ENCODE measurements at regions not wholly inside any gene's neighbourhood (a gene's known extent, or its start where the extent isn't known, plus 50 kb on each side); places are given as distances from the start of the nearest gene placed in this dataset.

GRCh38 chr3:153426803-153427202, 264.8 kb downstream of the RAP2B start:
- Histone ChIP-seq H3K9ac (ENCODE audit: low read length) (no peak overlapping the region), H4K20me1 (ENCODE audit: insufficient read depth, low read length) (no peaks in the 10 kb centered on the region), H3K4me3 (ENCODE audit: low read length) (no peak overlapping the region), H2AFZ (ENCODE audit: low read depth, low read length) (no peak overlapping the region), H3K4me2 (ENCODE audit: low read length) (no peak overlapping the region), H3K27me3 (ENCODE audit: low read depth, low read length) (no peaks in the 10 kb centered on the region), H3K9me3 (ENCODE audit: insufficient read depth, low read length) (0 out of 2 replicates have a peak, but pooled peaks cover 4% of the 10 kb centered on the region), H3K36me3 (replicated peaks; ENCODE audit: low read depth, low read length) (no peaks in the 10 kb centered on the region), H3K4me1 (ENCODE audit: low read length) (no peaks in the 10 kb centered on the region), H3K79me2 (ENCODE audit: low read length) (no peaks in the 10 kb centered on the region), H3K27ac (ENCODE audit: low read length) (no peak overlapping the region)
- TF ChIP-seq EZH2phosphoT487 (IDR thresholded peaks at IDR 0.05; ENCODE audit: low read depth): no peak
- TF ChIP-seq CTCF (IDR thresholded peaks at IDR 0.05; ENCODE audit: low read depth, low read length): no peak

GRCh38 chr3:153429821-153430220, 267.8 kb downstream of the RAP2B start:
- Histone ChIP-seq H3K36me3 (replicated peaks; ENCODE audit: low read depth, low read length) (no peaks in the 10 kb centered on the region), H3K4me2 (ENCODE audit: low read length) (no peak overlapping the region), H3K79me2 (ENCODE audit: low read length) (no peaks in the 10 kb centered on the region), H3K27ac (ENCODE audit: low read length) (no peak overlapping the region), H3K9me3 (ENCODE audit: insufficient read depth, low read length) (no peaks in the 10 kb centered on the region), H3K4me1 (ENCODE audit: low read length) (no peaks in the 10 kb centered on the region), H3K9ac (ENCODE audit: low read length) (no peak overlapping the region), H3K27me3 (ENCODE audit: low read depth, low read length) (no peaks in the 10 kb centered on the region), H4K20me1 (ENCODE audit: insufficient read depth, low read length) (no peaks in the 10 kb centered on the region), H2AFZ (ENCODE audit: low read depth, low read length) (no peak overlapping the region), H3K4me3 (ENCODE audit: low read length) (no peak overlapping the region)
- TF ChIP-seq CTCF (IDR thresholded peaks at IDR 0.05; ENCODE audit: low read depth, low read length) (no peak), EZH2phosphoT487 (IDR thresholded peaks at IDR 0.05; ENCODE audit: low read depth) (no peak)

- H2AFZ ChIP-seq (ENCODE audit: low read depth, low read length): no peak overlapping the region
- H3K9ac ChIP-seq (ENCODE audit: low read length): no peak overlapping the region
- no peaks in the 10 kb centered on the region for H3K27me3 ChIP-seq (ENCODE audit: low read depth, low read length)
- TF ChIP-seq CTCF (IDR thresholded peaks at IDR 0.05; ENCODE audit: low read depth, low read length) (no peak), EZH2phosphoT487 (IDR thresholded peaks at IDR 0.05; ENCODE audit: low read depth) (no peak)
- no peaks in the 10 kb centered on the region for H3K9me3 ChIP-seq (ENCODE audit: insufficient read depth, low read length)
- no peak overlapping the region for H3K4me3 ChIP-seq (ENCODE audit: low read length)
- H3K79me2 ChIP-seq (ENCODE audit: low read length): no peaks in the 10 kb centered on the region
- H3K36me3 ChIP-seq (replicated peaks; ENCODE audit: low read depth, low read length): no peaks in the 10 kb centered on the region
- H3K27ac ChIP-seq (ENCODE audit: low read length): no peak overlapping the region
- no peaks in the 10 kb centered on the region for H4K20me1 ChIP-seq (ENCODE audit: insufficient read depth, low read length)
- H3K4me1 ChIP-seq (ENCODE audit: low read length): no peaks in the 10 kb centered on the region
- no peak overlapping the region for H3K4me2 ChIP-seq (ENCODE audit: low read length)
These were observed 269.1 kb downstream of the RAP2B start for GRCh38 chr3:153431076-153431475.

- H3K36me3 ChIP-seq (replicated peaks; ENCODE audit: low read depth, low read length): no peaks in the 10 kb centered on the region
- no peak overlapping the region for H2AFZ ChIP-seq (ENCODE audit: low read depth, low read length)
- no peaks in the 10 kb centered on the region for H3K9me3 ChIP-seq (ENCODE audit: insufficient read depth, low read length)
- H3K9ac ChIP-seq (ENCODE audit: low read length): no peak overlapping the region
- H3K4me1 ChIP-seq (ENCODE audit: low read length): no peaks in the 10 kb centered on the region
- TF ChIP-seq EZH2phosphoT487 (IDR thresholded peaks at IDR 0.05; ENCODE audit: low read depth) (no peak), CTCF (IDR thresholded peaks at IDR 0.05; ENCODE audit: low read depth, low read length) (no peak)
- no peaks in the 10 kb centered on the region for H3K79me2 ChIP-seq (ENCODE audit: low read length)
- H3K27ac ChIP-seq (ENCODE audit: low read length): no peak overlapping the region
- no peak overlapping the region for H3K4me2 ChIP-seq (ENCODE audit: low read length)
- H4K20me1 ChIP-seq (ENCODE audit: insufficient read depth, low read length): no peaks in the 10 kb centered on the region
- H3K4me3 ChIP-seq (ENCODE audit: low read length): no peak overlapping the region
- H3K27me3 ChIP-seq (ENCODE audit: low read depth, low read length): no peaks in the 10 kb centered on the region
These were observed 275.6 kb downstream of the RAP2B start for GRCh38 chr3:153437666-153438065.
